ENCODE measurements at regions not wholly inside any gene's neighbourhood (a gene's known extent, or its start where the extent isn't known, plus 50 kb on each side); places are given as distances from the start of the nearest gene placed in this dataset.
"Not testable (repeated sequence)": the region's sequence is repeated elsewhere in the genome, so short reads cannot be mapped to it uniquely, and the experiment has no call there.

- H3K27ac Mint-ChIP-seq, result no peak overlapping the region
- no peak for DNase-seq
- H3K9me3 Mint-ChIP-seq, result no peaks in the 10 kb centered on the region; the same call in 1 of the 2 replicates
- TF ChIP-seq, protein P1, sequence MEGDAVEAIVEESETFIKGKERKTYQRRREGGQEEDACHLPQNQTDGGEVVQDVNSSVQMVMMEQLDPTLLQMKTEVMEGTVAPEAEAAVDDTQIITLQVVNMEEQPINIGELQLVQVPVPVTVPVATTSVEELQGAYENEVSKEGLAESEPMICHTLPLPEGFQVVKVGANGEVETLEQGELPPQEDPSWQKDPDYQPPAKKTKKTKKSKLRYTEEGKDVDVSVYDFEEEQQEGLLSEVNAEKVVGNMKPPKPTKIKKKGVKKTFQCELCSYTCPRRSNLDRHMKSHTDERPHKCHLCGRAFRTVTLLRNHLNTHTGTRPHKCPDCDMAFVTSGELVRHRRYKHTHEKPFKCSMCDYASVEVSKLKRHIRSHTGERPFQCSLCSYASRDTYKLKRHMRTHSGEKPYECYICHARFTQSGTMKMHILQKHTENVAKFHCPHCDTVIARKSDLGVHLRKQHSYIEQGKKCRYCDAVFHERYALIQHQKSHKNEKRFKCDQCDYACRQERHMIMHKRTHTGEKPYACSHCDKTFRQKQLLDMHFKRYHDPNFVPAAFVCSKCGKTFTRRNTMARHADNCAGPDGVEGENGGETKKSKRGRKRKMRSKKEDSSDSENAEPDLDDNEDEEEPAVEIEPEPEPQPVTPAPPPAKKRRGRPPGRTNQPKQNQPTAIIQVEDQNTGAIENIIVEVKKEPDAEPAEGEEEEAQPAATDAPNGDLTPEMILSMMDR (IDR thresholded peaks at IDR 0.05), result no peak
- no peaks in the 10 kb centered on the region for H3K4me1 Mint-ChIP-seq (ENCODE audit: low read depth)
- H3K4me3 Mint-ChIP-seq, result no peak overlapping the region
- H3K36me3 Mint-ChIP-seq (ENCODE audit: low read depth), result no peaks in the 10 kb centered on the region
- peaks cover 1% of the 10 kb centered on the region; the same call in 1 of the 2 replicates for H3K27me3 Mint-ChIP-seq (ENCODE audit: insufficient read depth)
These were observed 369.0 kb upstream of the FAR2 start for GRCh38 chr12:28780096-28780495.

- Mint-ChIP-seq H3K27me3 (ENCODE audit: insufficient read depth) (peaks cover 5% of the 10 kb centered on the region), H3K4me1 (ENCODE audit: low read depth) (no peaks in the 10 kb centered on the region), H3K27ac (no peak overlapping the region), H3K36me3 (ENCODE audit: low read depth) (no peaks in the 10 kb centered on the region), H3K4me3 (no peak overlapping the region), H3K9me3 (no peaks in the 10 kb centered on the region; the same call in 1 of the 2 replicates)
- no peak for DNase-seq
- TF ChIP-seq, protein P1 (IDR thresholded peaks at IDR 0.05), result no peak
These were observed 368.1 kb upstream of the FAR2 start for GRCh38 chr12:28780960-28781359.

DNA sequence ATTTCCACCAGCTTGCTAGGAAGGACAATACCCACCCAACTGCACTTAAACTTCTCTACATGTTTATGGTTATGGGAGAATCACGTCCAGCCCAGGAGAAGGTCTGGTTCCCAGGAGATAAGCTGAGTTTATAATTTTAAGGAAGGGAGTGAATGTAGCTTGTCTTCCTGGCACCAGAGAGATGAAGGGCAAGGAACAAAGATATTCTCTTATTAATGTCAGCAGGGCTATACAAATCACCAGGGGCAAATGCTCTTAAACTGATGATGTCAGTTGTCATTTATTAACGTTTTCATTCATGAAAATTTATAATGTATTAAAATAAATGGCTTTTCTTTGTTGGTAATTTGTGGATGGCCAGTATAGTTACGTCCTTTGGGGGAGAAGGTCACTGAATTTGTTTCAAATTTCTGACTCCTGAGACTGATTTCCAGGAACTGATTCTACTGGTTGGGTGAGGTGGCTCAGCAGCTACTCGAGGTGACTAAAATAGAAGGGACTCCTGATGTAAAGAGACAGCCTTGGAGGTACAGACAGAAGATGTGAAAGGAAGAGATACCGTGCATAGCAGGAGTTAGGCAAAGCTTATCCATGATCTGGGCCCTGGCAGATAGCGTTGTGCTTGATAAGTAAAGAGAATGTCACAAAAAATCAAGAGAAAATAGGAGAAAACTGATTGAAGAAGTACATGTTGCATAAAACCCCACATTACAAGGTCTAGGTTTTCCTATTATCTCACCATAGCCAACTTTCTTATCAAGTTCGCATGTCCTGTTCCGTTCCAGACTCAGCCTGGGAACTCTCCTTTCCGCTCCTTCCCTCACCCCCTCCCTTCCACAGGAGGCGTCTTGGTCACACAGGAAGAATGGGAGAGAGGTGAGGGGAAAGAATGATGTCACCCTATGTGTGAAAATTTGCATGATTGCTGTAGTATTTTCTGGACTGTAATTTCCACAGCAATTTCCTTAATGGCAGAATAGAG is 367.1 kb upstream of the FAR2 start:
- H3K9me3 Mint-ChIP-seq, result peaks cover 3% of the 10 kb centered on the region
- H3K27me3 Mint-ChIP-seq (ENCODE audit: insufficient read depth), result peaks cover 5% of the 10 kb centered on the region
- no peak for DNase-seq
- no peaks in the 10 kb centered on the region for H3K4me1 Mint-ChIP-seq (ENCODE audit: low read depth)
- TF ChIP-seq, protein P1 (IDR thresholded peaks at IDR 0.05), result no peak
- no peak overlapping the region for H3K4me3 Mint-ChIP-seq
- H3K27ac Mint-ChIP-seq, result no peak overlapping the region
- H3K36me3 Mint-ChIP-seq (ENCODE audit: low read depth), result no peaks in the 10 kb centered on the region

GRCh38 chr12:28782812-28783211 is 366.3 kb upstream of the FAR2 start:
- no peak overlapping the region for H3K27ac Mint-ChIP-seq
- TF ChIP-seq, protein P1 (IDR thresholded peaks at IDR 0.05), result no peak
- H3K36me3 Mint-ChIP-seq (ENCODE audit: low read depth), result no peaks in the 10 kb centered on the region
- H3K4me3 Mint-ChIP-seq, result no peak overlapping the region
- no peak for DNase-seq
- H3K4me1 Mint-ChIP-seq (ENCODE audit: low read depth), result no peaks in the 10 kb centered on the region
- peaks cover 5% of the 10 kb centered on the region for H3K27me3 Mint-ChIP-seq (ENCODE audit: insufficient read depth)
- peaks cover 6% of the 10 kb centered on the region for H3K9me3 Mint-ChIP-seq

DNA sequence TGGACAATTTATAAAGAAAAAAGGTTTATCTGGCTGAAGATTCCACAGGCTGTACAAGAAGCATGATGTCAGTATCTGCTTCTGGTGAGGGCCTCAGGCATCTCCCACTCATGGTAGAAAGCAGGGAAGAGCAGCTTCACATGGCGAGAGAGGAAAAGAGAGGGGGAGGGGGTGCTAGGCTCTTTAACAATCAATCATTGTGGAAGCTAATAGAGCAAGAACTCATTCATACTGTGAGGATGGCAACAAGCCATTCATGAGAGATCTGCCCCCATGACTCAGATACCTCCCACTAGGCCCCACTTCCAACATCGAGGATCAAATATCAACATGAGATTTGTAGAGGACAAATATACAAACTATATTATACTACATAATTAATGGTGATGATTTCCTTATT is 361.9 kb upstream of the FAR2 start:
- Mint-ChIP-seq H3K36me3 (ENCODE audit: low read depth) (no peaks in the 10 kb centered on the region), H3K9me3 (peaks cover 6% of the 10 kb centered on the region), H3K27ac (no peak overlapping the region), H3K4me3 (no peak overlapping the region), H3K27me3 (ENCODE audit: insufficient read depth) (peaks cover 5% of the 10 kb centered on the region), H3K4me1 (ENCODE audit: low read depth) (no peaks in the 10 kb centered on the region)
- TF ChIP-seq, protein P1 (IDR thresholded peaks at IDR 0.05), result no peak
- no peak for DNase-seq

GRCh38 chr12:28788256-28788655 is 360.8 kb upstream of the FAR2 start:
- not testable (repeated sequence) for H3K9me3 Mint-ChIP-seq; H3K4me1 Mint-ChIP-seq (ENCODE audit: low read depth); H3K36me3 Mint-ChIP-seq (ENCODE audit: low read depth); DNase-seq; H3K27me3 Mint-ChIP-seq (ENCODE audit: insufficient read depth); H3K27ac Mint-ChIP-seq; H3K4me3 Mint-ChIP-seq
